ENCODE measurements at regions not wholly inside any gene's neighbourhood (a gene's known extent, or its start where the extent isn't known, plus 50 kb on each side); places are given as distances from the start of the nearest gene placed in this dataset.

DNA sequence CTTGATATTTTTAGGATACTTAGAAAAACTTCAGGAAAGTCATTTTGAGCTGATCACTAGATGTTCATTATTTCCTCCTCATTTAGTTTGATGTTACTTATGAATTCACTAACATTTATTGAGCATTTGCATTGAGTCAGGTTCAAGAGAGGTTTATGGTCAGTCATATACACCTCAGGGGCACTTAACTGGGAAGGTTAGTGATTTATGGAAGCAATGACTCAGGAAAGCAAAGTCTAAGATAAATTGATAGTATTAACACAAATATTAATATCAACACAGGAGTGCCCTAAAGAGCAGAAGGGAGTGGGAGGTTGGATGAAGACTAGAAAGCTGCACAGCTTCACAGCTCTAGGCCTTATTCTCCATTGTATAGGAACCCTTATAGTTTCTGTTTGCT lies 177.0 kb upstream of the TNFAIP3 start:
- no peak for DNase-seq (ENCODE audit: low read depth in 2 of 2)

GRCh38 chr6:137690721-137691120 lies 176.3 kb upstream of the TNFAIP3 start:
- DNase-seq (ENCODE audit: low read depth in 2 of 2), result no peak

- DNase-seq (ENCODE audit: low read depth in 2 of 2), result no peak
Measured at GRCh38 chr6:137692308-137692707, 174.8 kb upstream of the TNFAIP3 start.

GRCh38 chr6:137692806-137693205 lies 174.3 kb upstream of the TNFAIP3 start:
- DNase-seq (ENCODE audit: low read depth in 2 of 2), result no peak

- DNase-seq (ENCODE audit: low read depth in 2 of 2), result no peak
Measured at GRCh38 chr6:137693711-137694110, 173.3 kb upstream of the TNFAIP3 start.

GRCh38 chr6:137696765-137697164 lies 170.3 kb upstream of the TNFAIP3 start:
- DNase-seq (ENCODE audit: low read depth in 2 of 2), result no peak

GRCh38 chr6:137697267-137697938 lies 169.7 kb upstream of the TNFAIP3 start:
- DNase-seq (ENCODE audit: low read depth in 2 of 2), result no peak

- no peak for DNase-seq (ENCODE audit: low read depth in 2 of 2)
Measured at GRCh38 chr6:137698636-137699030, 168.4 kb upstream of the TNFAIP3 start.

- no peak for DNase-seq (ENCODE audit: low read depth in 2 of 2)
Measured at GRCh38 chr6:137699031-137699683, 167.9 kb upstream of the TNFAIP3 start.

DNA sequence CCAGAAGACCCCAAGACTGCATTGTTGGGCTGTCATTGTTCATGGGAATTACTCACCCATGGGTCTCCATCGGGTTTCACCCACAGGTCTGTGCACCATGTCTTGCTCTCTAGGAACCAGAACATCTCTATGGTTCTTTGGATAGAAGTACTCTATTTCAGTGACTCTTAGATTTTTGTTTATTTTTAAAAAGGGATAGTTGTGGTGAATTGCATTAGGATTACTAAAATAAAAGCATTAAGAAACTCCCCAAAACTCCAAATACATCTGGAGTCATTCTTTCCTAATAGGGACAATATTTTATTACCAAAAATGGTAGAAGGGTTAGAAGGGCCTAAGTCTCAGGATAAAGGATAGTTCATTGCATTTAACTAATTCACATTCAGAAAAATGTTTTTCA lies 166.9 kb upstream of the TNFAIP3 start:
- DNase-seq (ENCODE audit: low read depth in 2 of 2), result no peak

- no peak for DNase-seq (ENCODE audit: low read depth in 2 of 2)
Measured at GRCh38 chr6:137700751-137701477, 166.1 kb upstream of the TNFAIP3 start.

DNA sequence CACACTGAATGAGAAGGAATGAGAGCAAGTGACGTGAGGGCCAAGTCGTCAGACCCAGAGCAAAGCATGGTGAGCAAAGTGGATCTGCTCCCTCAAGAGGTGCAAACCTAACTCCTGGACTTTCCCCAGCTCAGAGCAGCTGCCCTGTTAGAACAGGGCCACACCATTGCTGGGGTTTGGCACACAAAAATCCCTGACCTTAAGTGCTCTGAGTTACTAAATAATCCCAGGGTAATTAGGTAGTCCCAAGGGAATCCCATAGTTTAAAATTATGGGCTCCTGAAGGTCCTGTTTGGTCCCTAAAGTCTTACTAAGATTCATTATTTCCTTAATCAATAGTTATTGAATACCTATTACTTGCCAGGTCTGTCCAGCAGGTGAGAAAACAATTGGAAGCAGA lies 165.1 kb upstream of the TNFAIP3 start:
- no peak for DNase-seq (ENCODE audit: low read depth in 2 of 2)

GRCh38 chr6:137702791-137703424 lies 164.2 kb upstream of the TNFAIP3 start:
- no peak for DNase-seq (ENCODE audit: low read depth in 2 of 2)

- DNase-seq (ENCODE audit: low read depth in 2 of 2), result no peak
Measured at GRCh38 chr6:137704802-137705159, 162.3 kb upstream of the TNFAIP3 start.

DNA sequence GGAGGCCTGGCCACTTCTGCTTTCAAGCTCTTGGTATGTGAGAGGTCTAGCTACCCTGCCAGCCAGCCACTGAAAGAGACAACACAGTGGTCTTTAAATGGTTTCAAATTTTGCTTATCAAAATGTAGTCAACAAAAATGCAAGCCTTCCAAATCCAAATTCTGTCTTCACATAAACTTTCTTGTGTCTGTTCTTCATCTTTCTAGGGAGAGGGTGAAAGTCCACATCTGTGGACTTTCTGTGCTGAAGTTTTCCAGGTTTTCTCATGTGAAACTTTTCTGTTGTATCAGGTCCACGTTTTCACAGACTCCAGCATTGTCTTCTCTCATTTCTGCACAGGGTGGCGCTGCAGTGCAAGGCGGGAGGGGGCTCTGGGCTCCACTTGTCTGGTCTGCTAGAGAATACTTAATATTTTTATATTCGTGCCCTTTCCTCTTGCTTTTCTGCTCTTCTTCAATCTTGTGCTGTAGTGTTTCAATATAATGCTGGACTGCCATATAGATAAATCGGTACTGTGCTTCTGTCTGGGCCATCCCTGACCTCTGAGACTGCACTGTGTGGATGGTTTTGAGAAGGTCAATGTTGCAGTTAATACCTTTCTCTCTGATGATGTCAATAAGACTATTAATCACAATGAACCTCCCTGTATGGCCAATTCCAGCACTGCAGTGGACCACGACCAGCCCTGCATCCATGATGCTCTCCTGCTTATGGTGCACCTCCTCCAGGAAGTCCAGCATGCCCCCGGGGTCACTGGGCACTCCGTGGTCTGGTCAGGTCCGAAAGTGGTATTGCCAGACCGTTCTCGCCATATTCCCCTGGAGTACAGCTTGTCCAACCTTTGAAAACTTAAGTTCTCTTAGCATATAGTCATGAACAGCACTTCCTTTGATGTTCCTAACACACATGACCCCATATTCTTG lies 161.6 kb upstream of the TNFAIP3 start:
- peak; percentile 39 to 47 for DNase-seq (ENCODE audit: low read depth in 2 of 2)

GRCh38 chr6:137706083-137706750 lies 160.8 kb upstream of the TNFAIP3 start:
- no peak for DNase-seq (ENCODE audit: low read depth in 2 of 2)

DNA sequence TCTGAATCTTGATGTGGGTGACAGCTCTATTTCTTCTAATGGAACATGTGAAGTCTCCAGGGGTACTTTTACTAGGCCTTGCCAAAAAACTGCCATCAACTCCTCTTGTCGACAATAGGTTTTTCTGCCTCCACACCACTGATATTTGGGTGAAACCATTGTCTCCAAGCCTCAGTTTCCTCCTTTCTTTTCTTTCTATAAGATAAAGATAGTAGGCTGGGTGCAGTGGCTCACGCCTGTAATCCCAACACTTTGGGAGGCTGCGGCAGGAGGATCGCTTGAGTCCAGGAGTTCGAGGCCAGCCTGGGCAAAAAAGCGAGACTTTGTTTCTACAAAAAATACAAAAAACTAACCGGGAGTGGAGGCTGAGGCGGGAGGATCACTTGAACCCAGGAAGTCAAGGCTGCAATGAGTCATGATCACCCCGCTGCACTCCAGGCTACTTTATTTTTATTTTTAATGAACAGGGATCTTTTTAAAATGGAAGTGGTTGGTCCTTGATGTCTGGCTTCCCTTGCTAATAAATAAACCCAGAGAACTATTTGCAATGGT lies 159.9 kb upstream of the TNFAIP3 start:
- no peak for DNase-seq (ENCODE audit: low read depth in 2 of 2)

GRCh38 chr6:137707590-137708360 lies 159.3 kb upstream of the TNFAIP3 start:
- peak; percentile 61 to 67 for DNase-seq (ENCODE audit: low read depth in 2 of 2)

DNA sequence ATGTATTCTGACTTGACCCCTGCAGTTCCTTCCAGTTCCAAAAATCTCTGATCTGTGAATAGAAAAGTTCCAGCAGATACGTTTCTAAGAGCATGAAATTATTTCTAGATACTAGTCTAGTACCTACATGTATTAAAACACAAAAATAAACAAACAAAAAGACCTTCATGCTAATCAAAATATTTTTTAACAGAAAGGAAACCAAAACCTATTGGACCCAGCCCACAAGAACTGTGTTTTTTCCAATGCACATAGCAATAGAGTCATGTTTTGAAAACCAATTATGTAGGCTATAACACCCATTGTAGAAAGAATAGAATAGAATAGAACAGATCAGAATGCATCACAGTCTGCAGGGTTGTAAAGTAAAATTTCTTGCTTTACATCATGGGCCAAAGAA lies 158.6 kb upstream of the TNFAIP3 start:
- no peak for DNase-seq (ENCODE audit: low read depth in 2 of 2)

Data from activated CD8-positive, alpha-beta memory T cell treated with anti-CD3 and anti-CD28 coated beads for 4 hours (primary cell).